GM12891 (cell line): ENCODE measurements at regions not wholly inside any gene's neighbourhood (a gene's known extent, or its start where the extent isn't known, plus 50 kb on each side); places are given as distances from the start of the nearest gene placed in this dataset.

Experiments
- POLR2A ChIP-seq: IDR thresholded peaks from 2 replicates; pipeline ENCODE4 v1.6.1; 2011; ENCODE audit warnings: low read depth, low read length, control low read depth
- TAF1 ChIP-seq: IDR thresholded peaks from 2 replicates; pipeline ENCODE4 v1.6.1; 2011; ENCODE audit warnings: low read depth, low read length, control low read depth

- no peak for TF ChIP-seq POLR2A
- no peak for TF ChIP-seq TAF1
Observed at GRCh38 chr6:133088931-133089695, 152.0 kb upstream of the EYA4 start.
